SW480 (cell line): ENCODE measurements at regions not wholly inside any gene's neighbourhood (a gene's known extent, or its start where the extent isn't known, plus 50 kb on each side); places are given as distances from the start of the nearest gene placed in this dataset.
"Not testable (repeated sequence)": the region's sequence is repeated elsewhere in the genome, so short reads cannot be mapped to it uniquely, and the experiment has no call there.

Experiments
- DNase-seq: peaks from one replicate; pipeline ENCODE4 v3.0.0-alpha.2; 2016; ENCODE audit warnings: low spot score

GRCh38 chr12:75646329-75647210 lies 135.2 kb upstream of the KRR1 start:
- DNase-seq: no peak

- DNase-seq: no peak
These were observed 133.2 kb upstream of the KRR1 start for GRCh38 chr12:75644472-75645072.

- DNase-seq: not testable (repeated sequence)
These were observed 131.7 kb upstream of the KRR1 start for GRCh38 chr12:75643119-75643518.

GRCh38 chr12:75642226-75642625 lies 130.8 kb upstream of the KRR1 start:
- no peak for DNase-seq

GRCh38 chr12:75641031-75641780 lies 129.8 kb upstream of the KRR1 start:
- peak; percentile 95 for DNase-seq

- no peak for DNase-seq
These were observed 127.4 kb upstream of the KRR1 start for GRCh38 chr12:75638792-75639191.

GRCh38 chr12:75636607-75637006 lies 125.2 kb upstream of the KRR1 start:
- DNase-seq: no peak

GRCh38 chr12:75635606-75636444 lies 124.4 kb upstream of the KRR1 start:
- peak; percentile 99 for DNase-seq

GRCh38 chr12:75634244-75635222 lies 123.1 kb upstream of the KRR1 start:
- DNase-seq: no peak

- DNase-seq: no peak
These were observed 122.4 kb upstream of the KRR1 start for GRCh38 chr12:75633789-75634188.

GRCh38 chr12:75632442-75632841 lies 121.0 kb upstream of the KRR1 start:
- no peak for DNase-seq

- DNase-seq: no peak
These were observed 120.4 kb upstream of the KRR1 start for GRCh38 chr12:75631831-75632230.

GRCh38 chr12:75630091-75630490 lies 118.7 kb upstream of the KRR1 start:
- DNase-seq: no peak

- no peak for DNase-seq
These were observed 117.5 kb upstream of the KRR1 start for GRCh38 chr12:75628916-75629315.

- DNase-seq: no peak
These were observed 117.1 kb upstream of the KRR1 start for GRCh38 chr12:75628511-75628910.

GRCh38 chr12:75623631-75624154 lies 112.3 kb upstream of the KRR1 start:
- DNase-seq: peak; percentile 75

- no peak for DNase-seq
These were observed 111.1 kb upstream of the KRR1 start for GRCh38 chr12:75622492-75622891.

GRCh38 chr12:75614396-75614795 lies 103.0 kb upstream of the KRR1 start:
- DNase-seq: not testable (repeated sequence)

GRCh38 chr12:75613981-75614380 lies 102.6 kb upstream of the KRR1 start:
- no peak for DNase-seq

- DNase-seq: no peak
These were observed 99.6 kb upstream of the KRR1 start for GRCh38 chr12:75611041-75611440.
